GM19099 (cell line): ENCODE measurements at regions not wholly inside any gene's neighbourhood (a gene's known extent, or its start where the extent isn't known, plus 50 kb on each side); places are given as distances from the start of the nearest gene placed in this dataset.

ENCODE experiments used
- POLR2A ChIP-seq: IDR thresholded peaks from 3 replicates; pipeline ENCODE4 v1.6.1; 2011; ENCODE audit warnings: low read depth; ENCODE audit not compliant: insufficient read length; ENCODE audit errors: extremely low read depth

DNA sequence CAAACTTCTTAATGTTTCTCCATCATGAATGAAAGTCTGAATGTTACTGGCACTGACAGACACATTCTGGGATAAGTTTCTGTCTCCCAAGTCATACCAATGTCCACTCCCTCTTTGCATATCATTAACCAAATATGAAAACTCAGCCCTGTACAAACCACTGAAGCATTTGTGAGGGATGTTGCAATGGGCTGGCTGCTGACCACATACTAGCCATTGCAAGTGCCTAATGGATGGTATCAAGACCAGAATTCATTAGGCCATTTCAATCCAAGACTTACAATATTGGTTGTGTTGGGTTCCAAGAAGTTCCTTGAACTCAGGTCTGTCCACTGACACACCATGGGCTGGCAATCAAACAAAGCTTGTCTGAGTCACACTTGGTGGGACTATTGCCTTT is 73.8 kb downstream of the CBLN2 start:
- TF ChIP-seq POLR2A = no peak

GRCh38 chr18:72468021-72468710 is 76.0 kb downstream of the CBLN2 start:
- no peak for TF ChIP-seq POLR2A

- no peak for TF ChIP-seq POLR2A
Measured at GRCh38 chr18:72460210-72460680, 83.9 kb downstream of the CBLN2 start.

DNA sequence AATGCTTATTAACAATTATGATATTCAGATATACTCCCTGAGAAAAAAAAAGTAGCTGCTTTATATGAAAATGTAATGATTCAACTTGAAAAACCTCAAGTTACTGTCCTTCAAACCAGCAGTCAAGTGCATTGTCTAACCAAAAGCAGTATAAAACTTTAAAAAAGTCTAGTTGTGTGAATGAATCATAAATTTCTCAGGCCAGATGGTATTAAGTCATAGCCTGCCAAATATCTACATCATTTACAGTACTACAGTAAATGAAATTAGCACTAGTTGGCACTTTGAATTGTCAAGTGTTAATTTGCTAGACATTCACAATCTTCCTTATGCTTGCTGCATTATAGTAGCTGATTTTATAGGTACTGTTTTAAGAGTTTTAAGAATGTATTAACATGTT is 85.9 kb downstream of the CBLN2 start:
- no peak for TF ChIP-seq POLR2A

DNA sequence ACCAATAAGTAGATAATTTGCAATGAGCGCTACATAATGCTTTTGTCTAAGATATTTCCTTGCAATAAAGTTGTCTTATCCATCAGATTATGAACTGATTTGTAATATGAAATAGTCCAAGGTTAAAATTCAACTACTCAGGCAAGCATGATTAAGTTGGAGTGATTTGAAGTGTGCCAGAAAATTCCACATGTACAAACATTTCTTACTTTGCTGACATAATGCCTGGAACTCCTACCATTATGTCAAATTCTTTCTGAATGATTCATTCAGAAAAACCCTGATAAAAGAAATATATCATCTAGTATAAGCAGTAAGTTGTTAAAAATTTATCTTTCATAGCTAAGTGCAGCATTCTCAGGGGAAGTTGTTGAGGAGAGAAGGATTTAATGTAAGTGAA is 87.3 kb downstream of the CBLN2 start:
- TF ChIP-seq POLR2A = no peak

DNA sequence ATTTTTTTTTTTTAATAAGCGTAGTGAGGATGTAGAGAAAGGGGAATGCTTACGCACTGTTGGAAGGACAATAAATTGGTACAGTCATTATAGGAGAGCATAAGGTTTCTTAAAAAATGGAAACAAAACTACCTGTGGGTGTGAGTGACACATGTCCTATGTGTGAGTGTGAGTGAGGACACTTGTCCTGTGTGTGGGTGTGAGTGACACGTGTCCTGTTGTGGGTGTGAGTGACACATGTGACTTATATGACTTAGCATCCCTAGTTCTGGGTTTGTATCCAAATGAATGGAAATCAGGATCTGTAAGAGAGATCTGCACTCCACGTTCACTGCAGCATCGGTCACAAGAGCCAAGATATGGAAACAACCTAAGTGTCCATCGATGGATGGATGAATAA is 91.8 kb downstream of the CBLN2 start:
- TF ChIP-seq POLR2A = no peak

DNA sequence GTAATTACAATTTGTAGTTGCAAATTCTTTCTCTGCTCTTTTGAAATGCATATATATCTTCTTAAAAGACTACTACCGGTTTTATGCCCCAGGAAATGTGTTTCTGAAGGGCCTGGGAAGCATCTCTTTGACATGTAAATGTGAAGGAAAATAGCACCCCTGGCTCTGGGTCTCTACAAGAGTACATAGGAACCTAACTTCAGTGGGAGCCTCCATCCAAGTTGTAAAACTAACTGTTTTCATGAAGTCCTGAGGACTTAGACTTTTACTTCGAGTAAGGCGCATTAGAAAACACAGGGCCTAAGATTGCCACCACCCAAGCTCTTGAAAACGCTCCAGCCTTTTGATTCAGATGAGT is 99.4 kb downstream of the CBLN2 start:
- no peak for TF ChIP-seq POLR2A

- TF ChIP-seq POLR2A = no peak
Measured at GRCh38 chr18:72444111-72444797, 99.9 kb downstream of the CBLN2 start.

GRCh38 chr18:72436401-72436800 is 107.7 kb downstream of the CBLN2 start:
- TF ChIP-seq POLR2A = no peak

- no peak for TF ChIP-seq POLR2A
Measured at GRCh38 chr18:72433756-72434155, 110.4 kb downstream of the CBLN2 start.

DNA sequence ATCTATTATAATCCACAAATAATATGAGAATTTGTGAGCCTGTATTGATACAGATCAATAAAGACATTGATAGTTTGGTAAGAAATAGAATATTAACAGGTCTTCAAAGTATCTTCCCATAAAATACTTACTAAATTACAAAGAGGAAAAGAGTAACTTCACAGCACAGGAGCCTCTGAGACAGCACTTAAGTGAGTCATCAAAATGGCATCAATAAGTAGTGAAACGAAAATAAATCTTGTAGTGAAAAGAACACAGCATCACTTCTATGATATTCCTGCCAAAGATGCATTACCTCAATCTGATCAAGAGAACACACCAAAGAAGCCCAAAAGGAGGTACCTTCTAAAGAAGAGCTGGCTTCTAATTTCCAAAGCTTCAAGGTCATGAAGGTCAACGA is 116.4 kb downstream of the CBLN2 start:
- no peak for TF ChIP-seq POLR2A

GRCh38 chr18:72419914-72420313 is 124.2 kb downstream of the CBLN2 start:
- no peak for TF ChIP-seq POLR2A

DNA sequence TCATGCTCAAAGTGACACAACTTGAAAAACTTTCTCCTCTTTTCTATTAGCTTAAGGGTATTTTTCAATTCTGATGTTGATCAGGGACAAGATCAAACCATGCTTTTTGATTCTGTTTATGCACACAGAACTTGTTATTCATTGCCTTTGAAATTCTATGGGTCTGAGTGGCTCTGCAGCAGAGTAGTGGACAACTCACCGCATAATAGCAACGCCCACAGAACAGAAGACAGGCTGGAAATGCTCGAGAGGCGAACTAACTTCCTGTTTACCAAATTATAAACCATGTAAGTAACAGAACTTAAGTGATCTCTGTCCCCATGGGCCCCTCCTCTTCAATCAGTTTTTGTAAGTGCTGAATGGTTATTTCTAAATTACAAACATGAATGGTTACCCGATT is 131.2 kb downstream of the CBLN2 start:
- no peak for TF ChIP-seq POLR2A

GRCh38 chr18:72411261-72411660 is 132.9 kb downstream of the CBLN2 start:
- no peak for TF ChIP-seq POLR2A

DNA sequence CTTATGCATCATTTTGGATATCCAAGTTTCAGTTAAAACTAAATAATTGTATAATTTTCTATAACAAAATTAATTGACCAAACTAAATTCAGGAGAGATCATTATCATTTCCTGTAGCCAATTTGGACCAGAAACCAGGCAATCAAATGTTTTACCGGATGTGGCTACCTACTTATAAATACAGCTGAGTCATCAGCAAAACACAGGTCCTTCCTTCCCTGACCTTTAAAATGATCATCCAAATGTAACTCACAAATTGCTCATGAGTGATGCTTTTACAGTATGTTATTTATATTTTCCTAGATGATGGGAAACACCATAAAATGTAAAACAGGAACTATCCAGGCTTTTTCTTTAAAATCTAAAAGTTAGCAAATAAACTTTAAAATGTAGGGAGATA is 133.7 kb downstream of the CBLN2 start:
- TF ChIP-seq POLR2A = no peak

- no peak for TF ChIP-seq POLR2A
Measured at GRCh38 chr18:72409903-72410302, 134.2 kb downstream of the CBLN2 start.
